ENCODE measurements at regions not wholly inside any gene's neighbourhood (a gene's known extent, or its start where the extent isn't known, plus 50 kb on each side); places are given as distances from the start of the nearest gene placed in this dataset.

DNA sequence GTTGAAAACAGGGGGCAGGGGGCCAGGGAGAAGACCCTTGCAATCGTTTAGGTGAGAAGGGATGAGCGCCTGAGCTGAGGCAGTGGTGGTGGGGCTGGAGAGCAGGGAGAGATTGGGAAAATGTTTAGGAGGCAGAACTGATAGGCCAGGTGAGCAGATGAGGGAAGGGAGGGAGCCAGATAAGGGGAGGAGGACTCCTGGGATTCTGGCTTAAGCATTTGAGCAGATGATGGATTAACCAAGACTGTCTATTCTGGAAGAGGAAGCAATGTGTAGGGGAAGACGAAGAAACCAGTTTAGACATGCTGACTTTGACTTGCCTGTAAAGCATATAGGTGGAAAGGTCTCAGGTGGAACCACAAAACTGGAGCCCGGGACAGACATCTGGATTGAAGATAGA is 49.9 kb upstream of the ASPRV1 start:
- Mint-ChIP-seq H3K36me3 (ENCODE audit: low read depth) (peaks cover 18% of the 10 kb centered on the region), H3K27ac (no peak overlapping the region), H3K27me3 (no peaks in the 10 kb centered on the region), H3K9me3 (peaks cover 1% of the 10 kb centered on the region), H3K4me3 (no peak overlapping the region), H3K4me1 (peaks cover 11% of the 10 kb centered on the region)
- DNase-seq = no peak
- ChIA-PET POLR2A (no interaction called here), CTCF (no interaction called here)
- TF ChIP-seq, protein P1, sequence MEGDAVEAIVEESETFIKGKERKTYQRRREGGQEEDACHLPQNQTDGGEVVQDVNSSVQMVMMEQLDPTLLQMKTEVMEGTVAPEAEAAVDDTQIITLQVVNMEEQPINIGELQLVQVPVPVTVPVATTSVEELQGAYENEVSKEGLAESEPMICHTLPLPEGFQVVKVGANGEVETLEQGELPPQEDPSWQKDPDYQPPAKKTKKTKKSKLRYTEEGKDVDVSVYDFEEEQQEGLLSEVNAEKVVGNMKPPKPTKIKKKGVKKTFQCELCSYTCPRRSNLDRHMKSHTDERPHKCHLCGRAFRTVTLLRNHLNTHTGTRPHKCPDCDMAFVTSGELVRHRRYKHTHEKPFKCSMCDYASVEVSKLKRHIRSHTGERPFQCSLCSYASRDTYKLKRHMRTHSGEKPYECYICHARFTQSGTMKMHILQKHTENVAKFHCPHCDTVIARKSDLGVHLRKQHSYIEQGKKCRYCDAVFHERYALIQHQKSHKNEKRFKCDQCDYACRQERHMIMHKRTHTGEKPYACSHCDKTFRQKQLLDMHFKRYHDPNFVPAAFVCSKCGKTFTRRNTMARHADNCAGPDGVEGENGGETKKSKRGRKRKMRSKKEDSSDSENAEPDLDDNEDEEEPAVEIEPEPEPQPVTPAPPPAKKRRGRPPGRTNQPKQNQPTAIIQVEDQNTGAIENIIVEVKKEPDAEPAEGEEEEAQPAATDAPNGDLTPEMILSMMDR (IDR thresholded peaks at IDR 0.05) = no peak
- intact Hi-C loops (cut with micrococcal nuclease) = no loop called here
- ATAC-seq (ENCODE audit: low read depth) = no peak
